ENCODE measurements at regions not wholly inside any gene's neighbourhood (a gene's known extent, or its start where the extent isn't known, plus 50 kb on each side); places are given as distances from the start of the nearest gene placed in this dataset.

- no peak for TF ChIP-seq CTCF (IDR thresholded peaks at IDR 0.05; ENCODE audit: low read depth, low read length)
- H3K4me1 ChIP-seq: no peaks in the 10 kb centered on the region
- no peaks in the 10 kb centered on the region for H3K9me3 ChIP-seq
- DNase-seq: no peak
- no peak overlapping the region for H3K4me3 ChIP-seq (ENCODE audit: low read depth, low read length)
- H3K27me3 ChIP-seq: no peaks in the 10 kb centered on the region
- H3K36me3 ChIP-seq: no peaks in the 10 kb centered on the region
Observed at GRCh38 chr6:148239215-148239614, 103.4 kb upstream of the SASH1 start.

- no peaks in the 10 kb centered on the region for H3K27me3 ChIP-seq
- DNase-seq: no peak
- H3K4me3 ChIP-seq (ENCODE audit: low read depth, low read length): no peak overlapping the region
- no peaks in the 10 kb centered on the region for H3K9me3 ChIP-seq
- no peaks in the 10 kb centered on the region for H3K36me3 ChIP-seq
- no peaks in the 10 kb centered on the region for H3K4me1 ChIP-seq
- no peak for TF ChIP-seq CTCF (IDR thresholded peaks at IDR 0.05; ENCODE audit: low read depth, low read length)
Observed at GRCh38 chr6:148239801-148240460, 102.7 kb upstream of the SASH1 start.

GRCh38 chr6:148240461-148240840 lies 102.2 kb upstream of the SASH1 start:
- H3K9me3 ChIP-seq: no peaks in the 10 kb centered on the region
- H3K4me3 ChIP-seq (ENCODE audit: low read depth, low read length): no peak overlapping the region
- TF ChIP-seq CTCF (IDR thresholded peaks at IDR 0.05; ENCODE audit: low read depth, low read length): no peak
- no peaks in the 10 kb centered on the region for H3K27me3 ChIP-seq
- no peaks in the 10 kb centered on the region for H3K36me3 ChIP-seq
- no peaks in the 10 kb centered on the region for H3K4me1 ChIP-seq
- DNase-seq: no peak

- Histone ChIP-seq H3K36me3 (no peaks in the 10 kb centered on the region), H3K4me1 (no peaks in the 10 kb centered on the region), H3K4me3 (ENCODE audit: low read depth, low read length) (no peak overlapping the region), H3K27me3 (no peaks in the 10 kb centered on the region), H3K9me3 (no peaks in the 10 kb centered on the region)
- no peak for DNase-seq
- TF ChIP-seq CTCF (IDR thresholded peaks at IDR 0.05; ENCODE audit: low read depth, low read length): no peak
Observed at GRCh38 chr6:148240861-148241477, 101.7 kb upstream of the SASH1 start.

GRCh38 chr6:148242180-148242579 lies 100.5 kb upstream of the SASH1 start:
- no peaks in the 10 kb centered on the region for H3K27me3 ChIP-seq
- no peak for DNase-seq
- H3K4me3 ChIP-seq (ENCODE audit: low read depth, low read length): no peak overlapping the region
- no peaks in the 10 kb centered on the region for H3K4me1 ChIP-seq
- no peaks in the 10 kb centered on the region for H3K36me3 ChIP-seq
- TF ChIP-seq CTCF (IDR thresholded peaks at IDR 0.05; ENCODE audit: low read depth, low read length): no peak
- no peaks in the 10 kb centered on the region for H3K9me3 ChIP-seq

- no peaks in the 10 kb centered on the region for H3K9me3 ChIP-seq
- DNase-seq: no peak
- TF ChIP-seq CTCF (IDR thresholded peaks at IDR 0.05; ENCODE audit: low read depth, low read length): no peak
Observed at GRCh38 chr6:148244217-148244935, 98.3 kb upstream of the SASH1 start.

More at GRCh38 chr6:148244217-148244935, 98.3 kb upstream of the SASH1 start:
- Histone ChIP-seq H3K36me3 (no peaks in the 10 kb centered on the region), H3K4me1 (no peaks in the 10 kb centered on the region), H3K4me3 (ENCODE audit: low read depth, low read length) (no peak overlapping the region), H3K27me3 (no peaks in the 10 kb centered on the region)

All from BE2C (cell line).